GM19035 (cell line): ENCODE measurements at regions not wholly inside any gene's neighbourhood (a gene's known extent, or its start where the extent isn't known, plus 50 kb on each side); places are given as distances from the start of the nearest gene placed in this dataset.

Experiments used
- ATAC-seq: cut with Tn5 transposase; IDR thresholded peaks from one replicate; pipeline ENCODE4 v1.9.1; 2021; ENCODE audit not compliant: unreplicated experiment

DNA sequence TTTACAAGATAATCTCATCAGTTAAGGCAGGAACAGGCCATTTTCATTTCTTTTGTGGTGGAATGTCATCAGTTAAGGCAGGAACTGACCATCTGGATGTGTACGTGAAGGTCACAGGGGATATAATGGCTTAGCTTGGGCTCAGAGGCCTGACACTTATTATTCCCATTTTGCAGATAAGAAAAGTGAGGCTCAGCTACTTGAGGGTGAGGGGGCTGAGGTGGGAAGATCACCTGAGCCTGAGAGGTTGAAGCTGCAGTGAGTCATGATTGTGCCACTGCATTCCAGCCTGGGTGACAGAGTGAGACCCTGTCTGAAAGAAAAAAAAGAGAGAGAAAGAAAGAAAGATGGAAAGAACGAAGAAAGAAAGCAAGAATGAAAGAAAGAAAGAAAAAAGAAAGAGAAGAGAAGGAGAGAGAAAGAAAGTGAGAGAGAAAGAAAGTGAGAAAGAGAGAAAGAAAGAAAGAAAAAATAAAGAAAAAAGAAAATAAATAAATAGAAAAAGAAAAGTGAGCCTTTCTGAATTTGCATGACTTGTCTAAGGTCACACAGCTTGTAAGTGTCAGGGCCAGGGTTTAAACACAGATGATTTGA is 142.0 kb downstream of the TMEM30B start:
- ATAC-seq, result no peak

DNA sequence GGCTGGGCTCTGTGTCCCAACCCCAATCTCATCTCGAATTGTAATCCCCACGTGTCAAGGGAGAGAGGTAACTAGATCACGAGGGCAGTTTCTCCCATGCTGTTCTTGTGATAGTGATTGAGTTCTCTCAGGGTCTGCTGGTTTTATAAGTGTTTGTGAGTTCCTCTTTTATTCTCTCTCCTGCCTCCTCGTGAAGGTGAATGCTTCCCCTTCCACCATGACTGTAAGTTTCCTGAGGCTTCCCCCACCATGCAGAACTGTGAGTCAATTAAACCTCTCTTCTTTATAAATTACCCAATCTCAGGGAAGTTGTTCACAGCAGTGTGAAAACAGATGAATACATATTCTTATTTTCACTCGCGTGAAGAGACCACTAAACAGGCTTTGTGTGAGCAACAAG is 148.2 kb downstream of the TMEM30B start:
- ATAC-seq, result no peak

DNA sequence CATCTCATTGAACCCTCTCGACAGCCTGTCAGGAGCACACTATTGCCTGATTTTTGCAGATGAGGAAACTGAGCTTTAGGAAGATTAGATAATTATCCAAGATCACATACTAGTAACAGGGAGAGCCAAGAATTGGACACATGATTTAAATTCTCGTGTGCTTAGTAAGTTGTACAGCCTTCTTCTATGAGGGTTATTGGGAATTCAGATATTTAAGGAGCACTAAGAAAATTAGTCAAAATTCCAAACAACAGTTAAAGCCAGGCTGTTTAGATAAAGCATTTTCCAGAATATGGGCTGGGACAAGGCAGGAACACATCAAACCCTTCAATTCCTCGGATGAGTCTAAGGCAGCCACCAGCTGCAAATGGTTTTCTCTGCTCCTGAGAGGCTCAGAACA is 148.8 kb downstream of the TMEM30B start:
- ATAC-seq, result no peak

DNA sequence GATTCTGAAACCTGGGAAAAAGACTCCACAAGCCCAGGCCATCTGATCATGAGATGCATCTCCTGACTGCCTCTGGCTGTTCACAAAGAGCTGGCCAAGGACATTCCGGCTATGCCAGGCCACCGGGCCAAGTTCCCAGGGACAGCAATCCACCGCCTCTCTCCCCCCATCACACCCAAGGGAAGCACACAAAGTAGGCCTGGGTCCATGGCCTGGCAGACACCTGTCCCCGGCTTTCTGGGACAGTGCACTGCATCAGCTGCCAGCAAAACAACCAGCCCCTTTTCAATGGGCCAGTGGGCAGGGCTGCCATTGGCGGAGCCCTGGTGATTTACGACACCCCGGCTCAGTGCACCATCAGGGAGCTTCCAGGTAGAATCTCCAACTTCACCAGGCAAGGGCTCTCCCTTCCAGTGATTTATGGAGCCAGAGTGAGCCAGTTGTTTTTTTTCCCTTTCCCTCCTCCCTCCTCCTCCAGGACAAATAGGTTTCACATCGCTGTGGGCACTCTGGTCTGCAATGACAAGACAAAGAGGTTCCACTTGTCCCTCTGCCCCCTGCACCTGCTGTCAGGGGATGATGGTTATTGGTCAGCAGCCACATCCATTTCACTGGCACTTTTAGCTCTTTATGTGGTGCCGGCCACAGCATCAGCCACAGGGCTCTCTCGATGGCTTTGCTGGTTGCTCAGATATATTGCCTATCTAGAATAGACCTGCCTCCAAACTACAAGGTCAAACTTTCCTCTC is 149.6 kb downstream of the SLC38A6 start:
- ATAC-seq, result no peak

DNA sequence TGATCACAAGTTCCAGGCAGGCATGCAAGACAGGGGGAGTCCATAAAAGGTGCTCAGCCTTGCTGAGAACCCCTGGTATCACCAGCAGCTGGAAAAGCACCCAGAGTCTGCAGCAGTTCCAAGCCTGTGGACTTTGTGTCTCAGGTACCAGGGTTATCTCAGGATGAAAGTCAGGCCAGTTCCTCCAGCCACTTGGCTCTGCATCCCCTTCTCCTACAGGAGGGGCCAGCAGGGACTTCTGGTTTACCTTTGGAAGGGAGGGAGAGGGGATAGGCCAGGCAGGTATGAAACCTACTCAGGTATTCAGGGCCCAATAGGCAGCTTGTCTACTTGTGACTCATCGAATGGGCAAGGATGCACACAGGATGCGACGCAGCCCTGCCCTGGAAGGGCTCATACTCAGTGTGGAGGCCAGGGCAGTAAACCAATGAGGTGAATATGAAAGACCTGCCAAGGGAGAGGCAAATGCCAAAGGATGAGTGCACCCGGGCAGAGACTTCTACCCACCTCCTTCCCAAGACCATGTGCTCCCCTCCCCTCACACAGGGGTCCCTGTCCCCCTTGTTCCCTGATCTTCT is 148.2 kb downstream of the SLC38A6 start:
- no peak for ATAC-seq

DNA sequence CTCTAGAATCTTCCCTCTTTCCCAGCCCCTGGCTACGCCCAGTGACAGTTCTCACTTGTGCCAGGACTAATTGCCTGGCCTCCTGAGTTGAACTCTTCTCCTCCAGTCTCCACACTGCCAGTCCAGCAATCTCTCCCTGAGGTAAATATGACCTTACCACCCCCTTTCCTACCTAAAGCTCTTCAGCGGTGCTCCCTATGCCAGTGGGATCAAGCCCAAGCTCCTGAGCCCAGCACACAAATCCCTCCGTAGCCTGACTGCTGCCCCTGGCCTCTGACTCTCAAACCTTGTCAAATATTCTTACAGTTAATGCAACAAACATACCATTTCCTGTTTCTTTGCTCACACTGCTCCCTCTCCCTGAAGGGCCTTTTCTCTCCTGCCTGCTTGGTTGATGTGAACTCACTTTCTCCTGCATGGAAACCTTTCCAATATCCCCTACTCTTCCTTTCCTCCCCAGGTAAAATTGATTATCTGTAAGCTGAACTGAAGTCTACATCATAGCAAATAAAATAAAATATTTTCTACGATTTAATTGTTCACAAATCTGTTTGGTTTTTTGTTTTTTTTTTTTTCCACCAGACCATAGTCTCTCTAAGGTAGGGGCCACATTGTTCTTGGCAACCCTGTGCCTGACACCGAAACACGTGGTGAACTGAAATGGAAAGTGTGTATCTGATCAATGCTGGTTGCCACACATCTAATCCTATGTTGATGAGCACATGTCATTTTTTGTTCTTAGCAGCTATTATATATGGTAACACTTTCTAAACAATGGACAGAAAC is 147.5 kb downstream of the SLC38A6 start:
- no peak for ATAC-seq

DNA sequence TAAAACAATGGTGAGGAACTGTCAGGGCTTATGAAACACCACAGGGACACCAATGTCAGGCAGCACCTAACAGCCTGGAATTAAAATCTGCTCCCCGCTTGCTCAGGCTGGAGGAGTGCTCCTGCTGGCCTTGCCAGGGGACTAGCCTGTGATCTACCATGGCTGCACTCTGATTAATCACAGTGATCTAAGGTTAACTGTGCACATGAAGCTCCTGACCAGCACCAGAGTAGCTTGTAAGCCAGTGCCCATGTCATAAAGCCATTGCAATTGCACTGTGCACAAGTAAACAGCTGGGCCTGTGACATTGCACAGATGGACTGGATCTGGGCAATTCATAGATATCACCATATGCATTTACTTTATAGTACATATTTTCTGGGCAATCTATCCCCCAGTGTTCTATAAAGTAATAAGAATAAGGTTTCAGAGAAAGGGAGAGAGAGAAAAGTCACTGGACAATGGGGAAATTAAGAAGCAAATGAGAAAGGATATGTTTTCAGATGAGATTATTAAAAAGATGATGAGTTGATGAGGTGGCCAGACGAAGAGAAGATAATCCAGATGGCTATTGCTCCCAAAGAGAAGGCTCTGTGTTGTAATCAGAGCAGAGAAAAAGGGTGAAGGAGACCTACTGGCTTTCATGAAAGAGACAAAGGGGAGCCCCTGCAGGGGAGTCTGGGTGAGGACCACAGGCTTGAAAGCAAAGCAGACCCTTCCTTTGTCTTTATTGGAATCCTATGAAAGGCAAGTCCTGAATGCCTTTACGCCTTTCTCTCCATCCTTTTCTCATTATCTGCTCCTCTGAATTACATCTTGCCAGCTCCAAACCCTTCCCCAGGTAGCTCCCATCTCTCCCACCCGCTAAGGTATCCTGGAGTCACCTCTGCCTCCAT is 145.8 kb downstream of the SLC38A6 start:
- no peak for ATAC-seq

DNA sequence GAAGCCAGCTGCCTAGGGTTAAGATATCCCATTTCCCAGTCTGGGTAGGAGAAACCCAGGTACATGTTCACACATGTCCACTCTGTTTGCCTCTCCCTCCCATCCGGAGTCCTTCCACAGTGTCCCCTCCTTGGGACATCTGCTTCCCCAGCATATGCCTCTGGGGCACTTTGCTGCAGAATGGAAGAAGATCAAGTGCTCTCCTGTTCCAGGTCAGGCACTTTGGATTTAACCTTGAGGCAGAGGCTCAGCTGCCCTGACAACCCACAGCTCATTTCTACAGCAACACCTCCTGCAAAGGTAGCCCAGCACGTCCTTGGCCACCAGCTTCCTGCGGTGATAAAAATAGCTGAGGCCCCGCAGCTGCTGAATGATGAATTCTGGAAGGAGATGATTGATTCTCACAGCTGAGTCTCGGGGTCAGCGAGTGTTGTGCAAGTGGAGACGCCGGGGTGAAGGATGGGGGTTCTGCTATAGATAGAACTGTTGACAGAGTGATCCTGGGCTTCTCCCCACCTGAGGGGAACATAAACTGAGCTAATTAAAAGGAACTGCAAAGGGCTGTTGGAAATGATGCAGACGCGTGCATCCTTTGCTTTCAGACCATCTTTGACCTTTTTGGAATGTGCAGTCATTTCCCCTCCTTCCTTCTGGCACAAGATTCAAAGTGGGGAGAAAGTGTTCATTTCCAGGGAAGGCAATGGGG is 145.0 kb downstream of the SLC38A6 start:
- no peak for ATAC-seq

DNA sequence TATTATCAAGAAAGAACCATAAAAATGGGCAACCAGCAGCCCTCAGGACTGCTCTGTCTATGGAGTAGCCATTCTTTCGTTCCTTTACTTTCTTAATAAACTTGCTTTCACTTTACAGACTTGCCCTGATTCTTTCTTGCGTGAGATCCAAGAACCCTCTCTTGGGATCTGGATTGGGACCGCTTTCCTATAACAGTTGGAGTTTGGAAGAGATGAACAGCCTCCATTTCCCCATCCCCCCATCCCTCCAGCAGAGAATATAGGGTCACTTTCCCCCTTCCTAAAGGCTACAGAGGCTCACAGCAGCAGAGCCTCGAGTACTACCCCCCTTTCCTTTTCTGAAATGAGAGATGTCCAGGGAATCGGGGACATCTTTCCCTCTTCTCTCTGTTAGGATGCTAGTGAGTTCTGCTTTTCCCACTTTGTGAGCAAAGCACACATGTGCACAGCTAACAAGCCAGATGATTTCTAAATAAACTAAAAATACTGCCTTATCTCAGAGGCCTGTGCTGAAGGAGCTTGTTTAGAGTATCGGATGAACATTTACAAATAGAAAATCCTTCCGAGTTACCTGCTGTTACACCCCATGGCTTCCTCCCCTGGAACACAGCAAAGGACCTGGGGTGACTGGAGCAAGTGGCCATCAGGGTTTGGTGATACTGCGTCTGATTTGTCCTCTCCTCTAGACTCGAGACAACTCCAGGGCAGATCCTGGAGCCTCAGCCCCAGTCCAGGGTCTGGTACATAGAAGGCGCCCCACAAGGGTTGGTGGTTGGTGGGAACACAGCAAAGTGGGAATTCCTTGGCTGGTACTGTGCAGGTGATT is 144.2 kb downstream of the SLC38A6 start:
- no peak for ATAC-seq

DNA sequence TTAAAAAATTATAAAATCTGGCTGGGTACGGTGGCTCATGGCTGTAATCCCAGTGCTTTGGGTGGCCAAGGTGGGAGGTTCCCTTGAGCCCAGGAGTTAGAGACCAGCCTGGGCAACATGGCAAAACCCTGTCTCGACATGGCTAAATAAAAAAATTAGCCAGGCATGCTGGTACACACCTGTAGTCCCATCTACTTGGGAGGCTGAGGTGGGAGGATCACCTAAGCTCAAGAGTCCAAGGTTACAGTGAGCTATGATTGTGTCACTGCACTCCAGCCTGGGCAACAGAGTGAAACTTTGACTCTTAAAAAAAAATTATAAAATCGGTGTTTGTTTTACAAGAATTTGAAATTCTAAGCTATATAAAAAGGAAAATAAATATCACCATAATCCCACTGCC is 141.8 kb downstream of the SLC38A6 start:
- no peak for ATAC-seq

DNA sequence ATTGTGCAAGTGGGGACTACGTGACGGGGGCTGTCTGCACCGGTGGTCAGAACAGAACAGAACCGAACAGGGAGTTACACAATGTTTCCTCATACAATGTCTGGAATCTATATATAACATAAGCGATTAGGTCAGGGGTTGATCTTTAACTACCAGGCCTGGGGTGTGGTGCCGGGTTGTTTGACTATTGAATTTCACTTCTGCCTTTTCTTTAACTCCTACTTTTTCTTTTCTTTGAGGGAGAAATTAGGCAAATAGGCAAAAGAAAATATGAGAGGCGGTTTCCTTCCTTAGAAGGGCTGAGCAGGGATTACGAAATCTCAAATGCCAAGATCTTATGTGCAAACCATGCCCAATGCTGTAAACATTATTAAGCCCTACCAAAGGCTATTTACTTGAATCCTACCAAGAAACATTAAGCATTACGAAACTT is 140.3 kb downstream of the SLC38A6 start:
- no peak for ATAC-seq

DNA sequence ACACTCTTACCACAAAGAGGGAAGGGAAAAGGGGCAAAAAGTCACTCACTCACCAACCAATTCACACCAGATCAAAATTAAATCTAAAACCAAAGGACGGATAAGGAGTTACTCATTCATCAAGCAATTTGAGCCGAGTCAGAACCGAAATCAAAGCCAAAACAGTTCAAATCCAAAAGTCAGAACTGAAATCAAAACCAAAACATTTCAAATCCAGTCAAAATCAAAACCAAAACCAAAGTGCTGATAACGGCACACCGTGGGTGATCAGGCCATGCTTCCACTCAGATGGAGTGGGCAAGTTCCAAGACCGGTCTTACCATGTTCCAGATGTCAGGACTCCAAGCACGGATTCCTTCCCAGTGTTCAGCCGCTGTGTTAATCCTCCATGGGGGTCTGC is 139.5 kb downstream of the SLC38A6 start:
- no peak for ATAC-seq

DNA sequence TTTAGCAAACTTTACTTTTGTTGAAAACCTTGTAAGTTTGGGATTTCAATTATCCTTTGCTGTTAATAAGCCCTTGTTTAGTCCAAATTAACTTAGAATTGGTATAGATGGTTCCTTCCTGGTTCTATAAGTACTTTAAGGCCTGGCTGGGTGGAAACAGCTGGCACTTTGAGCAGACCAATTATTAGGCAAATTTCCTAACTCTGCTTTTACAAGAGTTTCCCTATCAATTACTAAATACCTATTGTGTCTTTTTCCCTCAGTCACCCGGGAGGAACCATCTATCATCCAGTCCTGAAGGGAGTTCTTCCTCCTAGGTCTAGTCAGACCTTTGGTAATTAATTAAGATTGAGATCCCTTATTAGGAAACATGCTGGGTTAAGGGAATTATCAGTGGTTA is 138.0 kb downstream of the SLC38A6 start:
- no peak for ATAC-seq

DNA sequence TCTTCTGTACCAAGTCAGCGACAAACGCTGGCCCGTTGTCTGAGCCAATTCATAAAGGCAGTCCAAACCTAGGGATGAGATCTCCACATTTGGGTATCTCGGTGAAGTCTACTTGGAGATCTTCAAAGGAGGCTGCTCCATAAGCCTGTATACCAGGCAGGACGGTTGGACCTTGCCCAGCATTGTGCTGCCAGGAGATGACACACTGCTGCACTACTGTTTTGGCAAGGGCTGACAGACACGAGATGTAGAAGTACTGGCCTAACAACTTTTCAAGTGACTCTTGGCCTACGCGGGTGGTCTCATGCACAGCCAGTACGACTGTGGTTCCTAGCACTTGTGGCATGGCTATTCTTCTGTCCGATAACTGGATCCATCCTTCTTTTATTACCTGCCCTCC is 135.3 kb downstream of the SLC38A6 start:
- no peak for ATAC-seq

DNA sequence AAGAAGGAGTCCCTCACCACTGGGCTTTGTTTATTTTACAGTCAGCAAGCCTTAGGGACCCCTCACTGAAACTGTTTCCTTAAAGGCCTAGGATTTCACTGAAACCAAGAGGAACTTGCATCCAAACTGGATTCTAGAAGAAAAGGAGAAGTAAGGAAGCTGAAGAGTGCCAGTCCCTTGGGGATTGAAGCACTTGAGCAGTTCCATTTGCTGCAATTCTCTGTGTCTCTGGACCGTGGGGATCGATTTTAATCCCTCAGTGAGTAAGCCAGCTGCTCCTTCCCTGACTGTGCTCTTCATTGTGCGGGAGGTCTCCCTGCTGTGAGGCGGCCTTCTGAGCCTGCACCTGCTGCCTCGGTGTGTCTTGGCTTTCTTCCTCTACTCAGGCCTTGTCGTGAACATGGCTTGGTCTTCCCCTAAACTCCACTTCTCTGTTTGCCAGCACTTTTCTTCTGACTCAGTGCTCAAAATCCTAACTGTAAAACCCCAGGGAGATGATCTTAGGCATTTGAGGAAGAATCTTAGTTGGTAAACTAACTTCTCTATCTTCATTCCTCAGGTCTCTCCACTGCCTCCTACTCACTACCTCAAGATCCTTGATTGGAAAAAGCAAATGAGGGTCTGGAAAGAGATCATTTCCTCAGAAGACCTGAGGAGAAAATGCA is 132.6 kb downstream of the SLC38A6 start:
- ATAC-seq, result no peak

DNA sequence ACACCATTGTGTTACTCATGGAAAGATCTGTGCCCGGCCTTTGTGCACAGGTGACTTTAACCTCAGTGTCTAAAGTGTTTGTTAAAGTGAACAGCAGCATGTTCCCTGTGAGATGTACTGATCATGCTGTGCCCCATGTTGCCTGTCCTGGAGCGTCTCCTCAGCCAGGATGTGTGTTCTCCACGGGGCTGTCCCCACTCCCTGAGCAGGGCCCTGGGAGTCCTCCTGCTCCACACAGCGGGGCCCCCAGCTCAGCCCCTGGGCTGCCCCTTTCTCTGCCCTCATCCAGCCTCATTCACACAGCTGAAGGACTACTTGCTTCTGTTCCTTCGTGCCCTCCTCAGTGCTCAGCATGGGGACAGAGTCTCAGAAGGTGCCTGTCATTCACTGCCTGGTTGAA is 131.5 kb downstream of the SLC38A6 start:
- no peak for ATAC-seq

DNA sequence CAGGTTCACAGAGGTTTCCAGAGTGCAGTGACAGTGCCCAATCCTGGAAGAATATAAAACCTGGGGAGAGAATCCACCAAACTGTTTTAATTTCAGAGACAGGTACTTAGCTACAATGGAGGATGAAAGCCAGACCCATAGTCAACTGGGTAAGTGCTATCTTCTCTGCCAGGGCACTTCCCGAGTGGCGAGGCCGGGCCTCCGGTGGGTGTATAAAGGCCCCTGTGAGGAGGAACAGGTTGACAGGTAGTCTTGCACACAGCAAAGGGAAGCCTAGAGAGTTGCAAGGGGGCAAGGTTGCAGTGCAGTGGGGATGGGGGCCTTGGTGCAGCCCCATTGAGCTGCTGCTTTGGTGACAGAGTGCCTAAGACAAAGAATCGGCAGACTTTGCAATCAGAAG is 130.7 kb downstream of the SLC38A6 start:
- ATAC-seq, result no peak

DNA sequence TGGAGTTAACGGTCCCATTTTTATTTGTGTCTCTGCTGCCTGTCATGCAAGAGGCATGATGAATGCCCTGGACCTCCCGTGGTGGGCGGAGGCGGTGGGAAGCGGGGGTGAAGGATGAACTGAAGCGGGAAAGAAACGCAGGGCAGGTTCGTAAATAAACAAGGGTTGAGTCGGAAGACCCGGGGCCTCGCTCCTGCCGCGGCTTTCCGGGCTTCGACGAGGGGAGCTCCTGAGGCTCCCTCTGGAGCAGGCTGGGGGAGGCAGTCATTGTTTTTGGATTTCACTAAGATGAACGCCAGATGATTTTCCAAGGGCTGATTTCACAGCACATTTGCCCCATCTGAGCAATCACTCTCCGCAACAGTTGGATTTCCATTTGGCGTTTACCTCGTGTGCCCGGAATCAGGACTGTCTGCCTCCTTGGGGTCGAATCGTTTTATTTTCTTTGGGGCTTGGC is 130.2 kb downstream of the SLC38A6 start:
- no peak for ATAC-seq
